ENCODE measurements at regions not wholly inside any gene's neighbourhood (a gene's known extent, or its start where the extent isn't known, plus 50 kb on each side); places are given as distances from the start of the nearest gene placed in this dataset.

DNA sequence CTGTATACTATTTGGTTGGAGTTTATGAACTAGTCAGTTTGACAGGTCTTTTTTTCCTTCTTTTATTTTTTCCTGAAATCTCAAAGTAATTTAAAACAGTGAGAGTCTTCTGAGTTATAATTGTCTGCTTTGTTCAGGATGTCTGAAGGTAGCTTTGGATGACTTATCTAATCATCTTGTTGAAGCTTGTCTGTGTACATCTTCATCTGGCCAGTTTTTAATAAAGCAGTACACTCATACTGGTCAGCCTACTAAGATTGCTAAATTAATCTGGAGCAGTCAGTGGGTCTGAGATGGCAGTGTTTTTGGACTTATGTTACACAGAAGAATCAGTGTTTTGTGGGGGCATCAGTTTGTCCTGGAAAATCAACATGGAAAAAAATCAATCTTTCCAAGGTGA lies 482.4 kb downstream of the CDH10 start:
- TF ChIP-seq POLR2A (IDR thresholded peaks at IDR 0.05) = no peak
- TF ChIP-seq, protein P1, sequence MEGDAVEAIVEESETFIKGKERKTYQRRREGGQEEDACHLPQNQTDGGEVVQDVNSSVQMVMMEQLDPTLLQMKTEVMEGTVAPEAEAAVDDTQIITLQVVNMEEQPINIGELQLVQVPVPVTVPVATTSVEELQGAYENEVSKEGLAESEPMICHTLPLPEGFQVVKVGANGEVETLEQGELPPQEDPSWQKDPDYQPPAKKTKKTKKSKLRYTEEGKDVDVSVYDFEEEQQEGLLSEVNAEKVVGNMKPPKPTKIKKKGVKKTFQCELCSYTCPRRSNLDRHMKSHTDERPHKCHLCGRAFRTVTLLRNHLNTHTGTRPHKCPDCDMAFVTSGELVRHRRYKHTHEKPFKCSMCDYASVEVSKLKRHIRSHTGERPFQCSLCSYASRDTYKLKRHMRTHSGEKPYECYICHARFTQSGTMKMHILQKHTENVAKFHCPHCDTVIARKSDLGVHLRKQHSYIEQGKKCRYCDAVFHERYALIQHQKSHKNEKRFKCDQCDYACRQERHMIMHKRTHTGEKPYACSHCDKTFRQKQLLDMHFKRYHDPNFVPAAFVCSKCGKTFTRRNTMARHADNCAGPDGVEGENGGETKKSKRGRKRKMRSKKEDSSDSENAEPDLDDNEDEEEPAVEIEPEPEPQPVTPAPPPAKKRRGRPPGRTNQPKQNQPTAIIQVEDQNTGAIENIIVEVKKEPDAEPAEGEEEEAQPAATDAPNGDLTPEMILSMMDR (IDR thresholded peaks at IDR 0.05) = no peak
